Activated CD8-positive, alpha-beta T cell treated with anti-CD3 and anti-CD28 coated beads for 36 hours (primary cell): ENCODE measurements at regions not wholly inside any gene's neighbourhood (a gene's known extent, or its start where the extent isn't known, plus 50 kb on each side); places are given as distances from the start of the nearest gene placed in this dataset.
A peak's percentile ranks its signal among the peaks of the same experiment; 100 is the strongest.
"Not testable (repeated sequence)": the region's sequence is repeated elsewhere in the genome, so short reads cannot be mapped to it uniquely, and the experiment has no call there.

ENCODE experiments used
- ATAC-seq: fragments of 200-7000 bp; cut with Tn5 transposase; one replicate; pipeline ENCODE4 v1.10.0; 2021; ENCODE audit warnings: mild to moderate bottlenecking, moderate library complexity
- CTCF ChIA-PET: fragments of 350-600 bp; sonication (Branson Sonifier 250); formaldehyde crosslinking; loops from one replicate; lab custom pipeline; 2021; ENCODE audit warnings: antibody characterized with exemption; lab: Charles Lee
- POLR2A ChIA-PET: fragments of 350-600 bp; sonication (Branson Sonifier 250); formaldehyde crosslinking; loops from one replicate; lab custom pipeline; 2021; ENCODE audit warnings: antibody characterized with exemption; lab: Charles Lee
- DNase-seq: peaks from one replicate; pipeline ENCODE4 v3.0.0-alpha.2; 2020
- H3K27ac Mint-ChIP-seq: one replicate; pipeline ENCODE4 v1.8.0; 2021; ENCODE audit warnings: mild to moderate bottlenecking, mixed read lengths
- H3K27me3 Mint-ChIP-seq: one replicate; pipeline ENCODE4 v1.8.0; 2021; ENCODE audit warnings: mixed read lengths
- H3K36me3 Mint-ChIP-seq: one replicate; pipeline ENCODE4 v1.8.0; 2021; ENCODE audit warnings: low read depth, mixed read lengths
- H3K4me1 Mint-ChIP-seq: one replicate; pipeline ENCODE4 v1.8.0; 2021; ENCODE audit warnings: low read depth, mixed read lengths
- H3K4me3 Mint-ChIP-seq: one replicate; pipeline ENCODE4 v1.8.0; 2021; ENCODE audit warnings: mild to moderate bottlenecking, moderate library complexity, mixed read lengths
- H3K9me3 Mint-ChIP-seq: one replicate; pipeline ENCODE4 v1.8.0; 2021; ENCODE audit warnings: mixed read lengths
- intact Hi-C: fragments of 100-400 bp; cut with micrococcal nuclease; formaldehyde crosslinking; loops from one replicate; pipeline ENCODE4 v1.10.0; 2022
- TF ChIP-seq, protein P1 (sequence below): fragments of 200-600 bp; IDR thresholded peaks from one replicate; pipeline ENCODE4 v1.8.0; 2022; ENCODE audit warnings: antibody characterized with exemption, mild to moderate bottlenecking

DNA sequence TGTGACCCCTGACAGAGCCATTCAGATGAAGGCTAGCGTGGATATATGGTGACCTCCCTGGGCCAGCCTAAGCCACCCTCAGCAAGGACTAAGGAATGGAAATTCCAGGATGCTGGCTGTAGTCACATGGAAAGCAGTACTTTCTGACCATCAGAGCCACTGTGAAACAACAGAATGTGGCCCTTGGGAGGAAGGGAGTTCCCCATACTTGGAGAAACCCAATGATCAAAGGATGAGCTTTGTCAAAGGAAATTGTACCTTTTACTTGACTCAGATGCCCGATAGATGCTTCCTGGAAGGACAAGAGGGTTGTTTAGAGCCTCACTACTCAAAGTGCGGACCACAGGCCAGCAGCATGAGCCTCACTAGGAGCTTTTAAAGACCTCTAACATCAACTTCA lies 484.5 kb upstream of the PROK2 start:
- POLR2A ChIA-PET = no interaction called here
- ATAC-seq = no peak
- CTCF ChIA-PET = no interaction called here
- peaks cover 2% of the 10 kb centered on the region for H3K27me3 Mint-ChIP-seq
- no peak overlapping the region for H3K4me3 Mint-ChIP-seq
- H3K27ac Mint-ChIP-seq = no peak overlapping the region
- peaks cover 6% of the 10 kb centered on the region for H3K9me3 Mint-ChIP-seq
- H3K4me1 Mint-ChIP-seq = peaks cover 45% of the 10 kb centered on the region
- no peak for DNase-seq
- intact Hi-C loops = loop anchor here (10.0 kb wide), 1 partner anchor 555 kb away; no protein-coding TSS in a partner anchor
- TF ChIP-seq, protein P1, sequence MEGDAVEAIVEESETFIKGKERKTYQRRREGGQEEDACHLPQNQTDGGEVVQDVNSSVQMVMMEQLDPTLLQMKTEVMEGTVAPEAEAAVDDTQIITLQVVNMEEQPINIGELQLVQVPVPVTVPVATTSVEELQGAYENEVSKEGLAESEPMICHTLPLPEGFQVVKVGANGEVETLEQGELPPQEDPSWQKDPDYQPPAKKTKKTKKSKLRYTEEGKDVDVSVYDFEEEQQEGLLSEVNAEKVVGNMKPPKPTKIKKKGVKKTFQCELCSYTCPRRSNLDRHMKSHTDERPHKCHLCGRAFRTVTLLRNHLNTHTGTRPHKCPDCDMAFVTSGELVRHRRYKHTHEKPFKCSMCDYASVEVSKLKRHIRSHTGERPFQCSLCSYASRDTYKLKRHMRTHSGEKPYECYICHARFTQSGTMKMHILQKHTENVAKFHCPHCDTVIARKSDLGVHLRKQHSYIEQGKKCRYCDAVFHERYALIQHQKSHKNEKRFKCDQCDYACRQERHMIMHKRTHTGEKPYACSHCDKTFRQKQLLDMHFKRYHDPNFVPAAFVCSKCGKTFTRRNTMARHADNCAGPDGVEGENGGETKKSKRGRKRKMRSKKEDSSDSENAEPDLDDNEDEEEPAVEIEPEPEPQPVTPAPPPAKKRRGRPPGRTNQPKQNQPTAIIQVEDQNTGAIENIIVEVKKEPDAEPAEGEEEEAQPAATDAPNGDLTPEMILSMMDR = no peak
- no peaks in the 10 kb centered on the region for H3K36me3 Mint-ChIP-seq

GRCh38 chr3:72266921-72267524 lies 482.1 kb upstream of the PROK2 start:
- ATAC-seq (peak; percentile 26), DNase-seq (peak; percentile 25)
- intact Hi-C loops = loop anchor here (10.0 kb wide), 1 partner anchor 558 kb away; no protein-coding TSS in a partner anchor
- CTCF ChIA-PET, H3K36me3 Mint-ChIP-seq, H3K4me3 Mint-ChIP-seq, H3K9me3 Mint-ChIP-seq, POLR2A ChIA-PET, H3K27me3 Mint-ChIP-seq: not testable (repeated sequence)
- Mint-ChIP-seq H3K27ac (peak overlapping the region; percentile 64), H3K4me1 (peaks cover 40% of the 10 kb centered on the region)

- peak; percentile 21 for ATAC-seq
- TF ChIP-seq, protein P1 = no peak
- DNase-seq = no peak
- Mint-ChIP-seq H3K36me3 (no peaks in the 10 kb centered on the region), H3K27ac (peak overlapping the region; percentile 64), H3K4me1 (peaks cover 40% of the 10 kb centered on the region), H3K4me3 (no peak overlapping the region), H3K27me3 (peaks cover 3% of the 10 kb centered on the region), H3K9me3 (peaks cover 6% of the 10 kb centered on the region)
- CTCF ChIA-PET = interaction anchor here (1.3 kb wide), 1 partner anchor 556 kb away, joined by 3 read pairs; no protein-coding TSS in a partner anchor
- POLR2A ChIA-PET = interaction anchor here (0.6 kb wide), 1 partner anchor 73 kb away, joined by 3 read pairs; no protein-coding TSS in a partner anchor
- intact Hi-C loops = loop anchor here (10.0 kb wide), 1 partner anchor 559 kb away; no protein-coding TSS in a partner anchor
Observed at GRCh38 chr3:72266016-72266370, 481.0 kb upstream of the PROK2 start.

DNA sequence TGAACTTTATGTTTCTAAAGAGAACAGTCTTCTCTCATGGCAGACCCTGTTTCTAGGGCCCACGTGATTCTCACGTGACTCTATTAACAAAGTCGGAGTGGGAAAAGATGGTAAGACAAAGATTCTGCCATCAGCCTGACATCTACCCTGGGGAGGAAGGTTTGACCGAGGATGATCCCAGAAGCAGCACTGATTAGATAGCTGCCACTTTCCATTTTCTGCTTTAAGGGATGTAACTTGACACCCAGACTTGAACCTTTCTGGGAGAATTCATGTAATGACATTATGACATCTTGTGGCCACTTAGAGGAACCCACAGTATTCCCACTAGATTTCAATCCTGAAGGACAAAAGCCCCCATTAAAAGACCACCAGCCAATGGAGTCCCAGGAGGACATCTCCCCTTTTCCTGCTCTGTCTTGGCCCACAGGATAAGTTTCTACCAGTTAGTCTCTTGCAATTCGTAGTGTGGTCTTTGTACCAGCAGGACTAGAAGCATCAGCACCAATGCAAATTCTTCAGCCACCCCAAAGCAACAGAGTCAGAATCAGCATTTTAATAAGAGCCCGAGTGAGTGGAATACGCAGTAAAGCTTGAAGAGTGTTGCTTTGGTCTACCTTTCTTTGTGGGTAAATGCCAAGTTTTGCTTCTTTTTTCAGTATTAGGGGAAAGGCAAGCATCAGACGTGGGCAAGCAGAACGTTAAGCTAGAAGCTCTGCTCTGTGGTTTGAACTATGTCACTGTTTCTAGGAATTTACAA lies 480.5 kb upstream of the PROK2 start:
- Mint-ChIP-seq H3K4me1 (peaks cover 40% of the 10 kb centered on the region), H3K36me3 (no peaks in the 10 kb centered on the region), H3K9me3 (peaks cover 6% of the 10 kb centered on the region), H3K4me3 (no peak overlapping the region), H3K27ac (peak overlapping the region; percentile 64), H3K27me3 (peaks cover 3% of the 10 kb centered on the region)
- DNase-seq (no peak), ATAC-seq (peak; percentile 75)
- TF ChIP-seq, protein P1 = no peak
- ChIA-PET CTCF (interaction anchor here (1.3 kb wide), 1 partner anchor 557 kb away, joined by 3 read pairs; no protein-coding TSS in a partner anchor), POLR2A (no interaction called here)
- intact Hi-C loops = loop anchor here (10.0 kb wide), 1 partner anchor 559 kb away; no protein-coding TSS in a partner anchor

DNA sequence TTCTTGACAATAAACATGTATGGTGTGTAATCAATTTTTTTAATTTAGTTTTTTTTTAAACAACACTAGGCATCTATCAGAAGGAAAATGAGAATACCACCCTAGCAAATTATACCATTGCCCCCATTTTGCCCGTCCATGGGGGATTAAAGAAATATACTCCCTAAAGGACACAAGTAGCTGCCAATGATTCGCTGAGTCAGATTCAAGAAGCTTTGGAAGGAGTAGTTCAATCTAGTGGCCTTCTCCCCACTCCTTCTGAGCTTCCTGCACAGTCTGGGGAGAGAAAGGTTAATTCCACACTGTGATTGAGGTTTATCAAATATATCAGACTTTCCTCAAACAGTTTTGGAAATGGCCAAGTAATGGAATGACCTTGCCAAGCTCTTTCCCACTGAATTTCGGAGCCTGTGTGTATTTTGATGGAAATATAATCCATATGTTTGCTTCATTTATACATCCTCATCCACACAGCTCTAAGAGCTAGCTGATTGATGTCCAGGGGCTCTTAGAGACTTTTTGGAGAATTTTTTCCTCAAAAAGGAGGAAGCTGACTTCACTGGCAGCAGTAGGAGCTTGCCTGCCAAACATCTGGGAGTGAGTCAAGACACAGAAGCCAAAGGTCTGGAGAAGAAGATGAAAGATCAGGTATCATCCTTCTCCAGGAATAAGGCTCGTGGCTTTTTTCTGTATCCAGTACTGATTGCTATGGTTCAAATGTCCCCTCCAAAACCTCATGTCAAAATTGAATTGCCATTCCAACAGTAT lies 478.5 kb upstream of the PROK2 start:
- no peak for ATAC-seq
- TF ChIP-seq, protein P1 = no peak
- ChIA-PET CTCF (interaction anchor here (0.7 kb wide), 1 partner anchor 327 kb away, joined by 3 read pairs; no protein-coding TSS in a partner anchor), POLR2A (no interaction called here)
- Mint-ChIP-seq H3K27me3 (peaks cover 3% of the 10 kb centered on the region), H3K27ac (no peak overlapping the region), H3K9me3 (peaks cover 6% of the 10 kb centered on the region), H3K4me1 (peaks cover 45% of the 10 kb centered on the region), H3K4me3 (no peak overlapping the region), H3K36me3 (no peaks in the 10 kb centered on the region)
- DNase-seq = no peak
- intact Hi-C loops = loop anchor here (10.0 kb wide), 1 partner anchor 561 kb away; no protein-coding TSS in a partner anchor
